ENCODE measurements at regions not wholly inside any gene's neighbourhood (a gene's known extent, or its start where the extent isn't known, plus 50 kb on each side); places are given as distances from the start of the nearest gene placed in this dataset.

DNA sequence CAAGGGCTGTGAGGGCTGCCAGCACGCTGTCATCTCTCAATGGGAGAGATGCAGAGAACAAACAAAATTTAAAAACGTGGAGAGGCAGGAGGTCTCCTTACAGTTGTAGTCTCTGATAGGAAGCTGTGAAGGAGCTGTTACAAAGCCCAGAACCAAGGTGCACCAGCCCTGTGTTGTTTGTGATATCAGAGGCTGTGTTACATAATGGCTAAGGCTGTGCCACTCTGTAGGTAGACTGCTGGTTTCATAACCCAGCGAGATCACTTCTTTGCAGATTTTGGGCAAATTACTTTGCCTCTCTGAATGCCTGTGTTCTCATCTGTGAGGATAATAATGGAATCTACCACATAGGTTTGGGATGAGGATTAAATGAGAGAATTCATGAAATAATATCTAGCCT, 1480.7 kb upstream of the WWC1 start:
- DNase-seq (ENCODE audit: low read depth): no peak
- H3K4me3 ChIP-seq (ENCODE audit: low read depth, low read length): no peak overlapping the region
- TF ChIP-seq, protein P1, sequence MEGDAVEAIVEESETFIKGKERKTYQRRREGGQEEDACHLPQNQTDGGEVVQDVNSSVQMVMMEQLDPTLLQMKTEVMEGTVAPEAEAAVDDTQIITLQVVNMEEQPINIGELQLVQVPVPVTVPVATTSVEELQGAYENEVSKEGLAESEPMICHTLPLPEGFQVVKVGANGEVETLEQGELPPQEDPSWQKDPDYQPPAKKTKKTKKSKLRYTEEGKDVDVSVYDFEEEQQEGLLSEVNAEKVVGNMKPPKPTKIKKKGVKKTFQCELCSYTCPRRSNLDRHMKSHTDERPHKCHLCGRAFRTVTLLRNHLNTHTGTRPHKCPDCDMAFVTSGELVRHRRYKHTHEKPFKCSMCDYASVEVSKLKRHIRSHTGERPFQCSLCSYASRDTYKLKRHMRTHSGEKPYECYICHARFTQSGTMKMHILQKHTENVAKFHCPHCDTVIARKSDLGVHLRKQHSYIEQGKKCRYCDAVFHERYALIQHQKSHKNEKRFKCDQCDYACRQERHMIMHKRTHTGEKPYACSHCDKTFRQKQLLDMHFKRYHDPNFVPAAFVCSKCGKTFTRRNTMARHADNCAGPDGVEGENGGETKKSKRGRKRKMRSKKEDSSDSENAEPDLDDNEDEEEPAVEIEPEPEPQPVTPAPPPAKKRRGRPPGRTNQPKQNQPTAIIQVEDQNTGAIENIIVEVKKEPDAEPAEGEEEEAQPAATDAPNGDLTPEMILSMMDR (IDR thresholded peaks at IDR 0.05; ENCODE audit: insufficient read depth, low read length): no peak

DNA sequence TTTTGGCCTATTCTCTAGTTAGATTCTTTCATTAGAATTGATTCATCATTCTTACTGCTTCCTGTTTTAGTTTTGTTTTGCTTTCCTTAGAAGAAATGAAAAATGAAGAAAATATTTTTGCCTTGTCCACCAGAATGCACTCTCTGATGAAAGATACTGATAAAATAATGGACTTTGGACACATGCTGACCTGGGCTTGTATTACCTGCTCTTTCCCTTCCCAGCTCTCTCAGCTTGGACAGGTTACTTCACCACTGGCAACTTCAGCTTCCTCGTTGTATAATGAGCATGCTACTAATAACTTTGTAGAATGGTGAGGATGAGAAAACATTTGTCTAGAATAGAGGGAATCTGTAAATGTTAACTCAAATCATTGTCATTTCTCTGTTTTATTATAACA, 1468.1 kb upstream of the WWC1 start:
- TF ChIP-seq, protein P1 (IDR thresholded peaks at IDR 0.05; ENCODE audit: insufficient read depth, low read length): no peak
- H3K4me3 ChIP-seq (ENCODE audit: low read depth, low read length): no peak overlapping the region

DNA sequence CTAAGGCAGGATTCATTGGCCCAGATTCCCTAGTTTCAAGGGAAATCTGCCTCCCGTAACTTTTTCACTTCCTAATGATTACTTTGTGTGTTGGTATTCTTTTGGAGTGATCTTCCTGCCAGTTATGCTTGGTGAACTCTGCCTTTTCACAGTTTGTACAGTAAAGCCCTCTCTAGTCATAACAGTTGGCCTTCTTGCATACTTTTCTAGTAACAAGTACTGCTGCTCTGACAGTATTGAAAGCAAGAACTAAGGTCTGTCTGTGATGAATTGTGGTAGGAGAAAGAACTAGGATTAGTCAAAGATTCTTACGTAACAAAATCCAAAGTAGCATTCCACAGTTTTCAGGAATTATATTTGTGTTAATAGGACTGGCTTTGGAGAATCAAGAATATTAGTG, 1457.2 kb upstream of the WWC1 start:
- no peak for DNase-seq (ENCODE audit: low read depth)
- TF ChIP-seq, protein P1 (IDR thresholded peaks at IDR 0.05; ENCODE audit: insufficient read depth, low read length): no peak
- no peak overlapping the region for H3K4me3 ChIP-seq (ENCODE audit: low read depth, low read length)

More for the DNA sequence above, 1468.1 kb upstream of the WWC1 start:
- DNase-seq (ENCODE audit: low read depth): no peak

DNA sequence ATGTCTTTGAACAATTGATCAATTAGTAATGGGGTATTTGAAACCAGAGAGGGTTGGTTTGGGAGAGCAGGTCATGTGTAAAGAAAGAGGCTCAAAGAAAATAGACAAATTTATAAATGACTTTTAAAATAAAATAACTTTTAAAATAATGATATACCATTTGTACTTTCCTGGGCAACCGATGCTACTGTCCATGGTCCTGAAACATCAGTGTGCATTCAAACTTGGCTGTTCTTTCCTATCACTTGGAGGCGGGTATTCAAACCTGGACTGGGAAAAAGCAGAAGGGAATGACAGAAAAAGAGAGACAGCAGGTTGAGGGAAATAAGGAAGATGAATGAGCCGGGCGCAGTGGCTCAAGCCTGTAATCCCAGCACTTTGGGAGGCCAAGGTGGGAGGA, 1446.4 kb upstream of the WWC1 start:
- no peak overlapping the region for H3K4me3 ChIP-seq (ENCODE audit: low read depth, low read length)
- DNase-seq (ENCODE audit: low read depth): no peak
- TF ChIP-seq, protein P1 (IDR thresholded peaks at IDR 0.05; ENCODE audit: insufficient read depth, low read length): no peak

DNA sequence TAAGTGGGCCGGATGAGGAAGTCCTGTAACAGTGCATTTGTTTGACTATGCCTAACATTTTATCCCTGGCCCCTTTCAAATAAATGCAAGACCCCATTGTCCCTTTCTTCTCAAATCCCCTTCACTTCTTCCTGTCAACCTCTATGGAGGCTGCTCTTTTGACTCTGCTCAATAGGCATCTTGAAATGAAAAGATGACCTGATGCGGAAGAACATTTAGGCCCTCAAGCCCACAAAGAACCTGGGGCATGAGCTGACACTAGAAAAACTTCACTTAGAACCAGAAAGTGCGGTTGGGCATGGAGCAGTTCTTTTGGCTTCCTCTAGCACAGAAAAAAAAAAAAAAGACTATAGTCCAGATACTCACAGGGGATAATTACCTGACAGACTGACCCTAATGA, 1434.7 kb upstream of the WWC1 start:
- DNase-seq (ENCODE audit: low read depth): no peak
- TF ChIP-seq, protein P1 (IDR thresholded peaks at IDR 0.05; ENCODE audit: insufficient read depth, low read length): no peak
- H3K4me3 ChIP-seq (ENCODE audit: low read depth, low read length): no peak overlapping the region

DNA sequence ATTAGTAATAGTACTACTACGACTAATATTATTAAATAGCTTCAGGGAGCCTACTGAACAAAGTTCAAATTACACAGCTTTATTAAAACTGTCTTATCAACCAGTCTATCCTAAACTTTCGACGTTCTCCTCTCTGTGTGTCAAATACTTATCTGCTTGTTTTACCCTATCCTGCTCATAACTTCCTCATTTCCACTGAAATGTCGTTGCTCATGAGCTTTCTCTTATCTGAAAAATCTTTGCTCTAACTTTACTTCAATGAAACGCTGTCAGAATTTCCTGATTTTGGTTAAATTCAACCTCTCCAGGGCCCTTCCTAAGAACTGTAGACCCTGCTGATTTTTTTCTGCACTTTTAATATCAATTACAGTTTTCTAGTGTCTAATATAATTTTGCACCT, 1431.0 kb upstream of the WWC1 start:
- DNase-seq (ENCODE audit: low read depth): no peak
- TF ChIP-seq, protein P1 (IDR thresholded peaks at IDR 0.05; ENCODE audit: insufficient read depth, low read length): no peak
- no peak overlapping the region for H3K4me3 ChIP-seq (ENCODE audit: low read depth, low read length)

DNA sequence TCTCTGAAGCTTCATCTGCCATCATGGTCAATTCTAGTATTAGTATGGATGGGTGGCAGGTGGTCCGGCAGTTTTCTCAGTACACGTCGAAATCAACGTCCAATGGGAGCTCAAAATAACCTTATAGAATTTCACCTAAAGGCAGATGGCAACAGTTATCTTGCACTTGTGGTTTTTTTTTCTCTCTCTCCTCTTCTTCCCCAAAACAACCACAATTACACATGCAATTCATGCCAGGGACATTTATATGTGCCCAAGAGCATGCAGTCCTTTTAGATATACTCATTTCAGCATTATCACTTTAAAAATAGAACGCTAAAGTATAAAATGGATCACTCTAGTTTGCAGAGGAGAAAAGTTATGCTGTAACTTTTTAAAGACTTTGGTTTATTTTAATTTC, 1428.9 kb upstream of the WWC1 start:
- TF ChIP-seq, protein P1 (IDR thresholded peaks at IDR 0.05; ENCODE audit: insufficient read depth, low read length): no peak
- no peak overlapping the region for H3K4me3 ChIP-seq (ENCODE audit: low read depth, low read length)
- DNase-seq (ENCODE audit: low read depth): no peak
